Left ventricle myocardium superior (tissue), 1 donor: ENCODE measurements at regions not wholly inside any gene's neighbourhood (a gene's known extent, or its start where the extent isn't known, plus 50 kb on each side); places are given as distances from the start of the nearest gene placed in this dataset.
"Not testable (repeated sequence)": the region's sequence is repeated elsewhere in the genome, so short reads cannot be mapped to it uniquely, and the experiment has no call there.

Source experiments
- ATAC-seq: fragments of 200-7000 bp; cut with Tn5 transposase; one replicate; pipeline ENCODE4 v1.9.1; 2020; ENCODE audit warnings: mild to moderate bottlenecking, moderate library complexity
- DNase-seq: peaks from one replicate; pipeline ENCODE4 v3.0.0-alpha.2; 2020
- intact Hi-C: fragments of 100-400 bp; cut with micrococcal nuclease; formaldehyde crosslinking; loops from one replicate; pipeline ENCODE4 v1.11.0; 2022
- donor health status: DM: no; HTN: yes; CAD: no; lungs with severe emphysema.

DNA sequence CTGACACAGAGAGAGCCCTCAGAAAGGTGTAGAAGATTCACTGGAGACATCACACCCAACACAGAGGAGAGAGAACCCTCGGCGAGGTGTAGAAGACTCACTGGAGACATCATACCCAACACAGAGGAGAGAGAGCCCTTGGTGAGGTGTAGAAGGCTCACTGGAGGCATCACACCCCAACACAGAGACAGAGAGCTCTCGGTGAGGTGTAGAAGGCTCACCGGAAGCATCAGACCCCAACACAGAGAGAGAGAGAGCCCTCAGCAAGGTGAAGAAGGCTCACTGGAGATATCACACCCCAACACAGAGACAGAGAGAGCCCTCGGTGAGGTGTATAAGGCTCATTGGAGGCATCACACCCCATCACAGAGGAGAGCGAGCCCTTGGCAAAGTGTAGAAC lies 826.5 kb downstream of the UQCRFS1 start:
- intact Hi-C loops = no loop called here
- DNase-seq = no peak
- no peak for ATAC-seq

DNA sequence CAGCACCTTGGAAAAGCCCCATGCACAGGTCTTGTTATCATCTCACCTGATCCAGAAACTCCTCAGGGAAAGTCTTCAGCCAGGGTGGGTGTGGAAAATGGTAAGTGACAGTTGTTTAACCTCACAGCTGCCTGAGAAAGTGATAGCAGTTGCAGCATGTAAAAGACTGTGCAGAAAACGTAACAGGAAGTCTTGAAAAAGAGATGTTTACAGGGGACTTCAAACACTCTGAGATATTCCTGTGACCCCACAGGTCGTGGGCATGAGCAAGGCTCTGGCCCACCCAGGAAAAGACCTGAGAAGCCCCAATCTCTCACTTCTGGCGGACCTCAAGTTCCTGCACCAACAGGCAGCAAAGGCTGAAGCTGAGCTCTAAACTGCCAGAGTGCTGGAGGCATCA lies 826.9 kb downstream of the UQCRFS1 start:
- DNase-seq (no peak), ATAC-seq (no peak)
- intact Hi-C loops = no loop called here

DNA sequence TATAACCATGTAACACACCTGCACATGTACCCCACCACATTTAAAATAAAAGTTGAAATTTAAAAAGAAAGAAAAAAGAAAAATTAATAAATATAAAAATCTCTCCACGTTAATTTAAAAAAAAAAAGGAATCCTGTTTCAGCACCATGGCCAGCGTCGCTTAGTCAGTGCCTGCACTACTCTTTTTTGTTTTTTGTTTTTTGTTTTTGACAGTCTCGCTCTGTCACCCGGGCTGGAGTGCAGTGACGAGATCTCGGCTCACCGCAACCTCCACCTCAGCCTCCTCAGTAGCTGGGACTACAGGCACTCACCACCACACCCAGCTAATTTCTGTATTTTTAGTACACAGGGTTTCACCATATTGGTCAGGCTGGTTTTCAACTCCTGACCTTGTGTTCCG lies 835.9 kb downstream of the UQCRFS1 start:
- no peak for DNase-seq
- intact Hi-C loops = no loop called here
- no peak for ATAC-seq

DNA sequence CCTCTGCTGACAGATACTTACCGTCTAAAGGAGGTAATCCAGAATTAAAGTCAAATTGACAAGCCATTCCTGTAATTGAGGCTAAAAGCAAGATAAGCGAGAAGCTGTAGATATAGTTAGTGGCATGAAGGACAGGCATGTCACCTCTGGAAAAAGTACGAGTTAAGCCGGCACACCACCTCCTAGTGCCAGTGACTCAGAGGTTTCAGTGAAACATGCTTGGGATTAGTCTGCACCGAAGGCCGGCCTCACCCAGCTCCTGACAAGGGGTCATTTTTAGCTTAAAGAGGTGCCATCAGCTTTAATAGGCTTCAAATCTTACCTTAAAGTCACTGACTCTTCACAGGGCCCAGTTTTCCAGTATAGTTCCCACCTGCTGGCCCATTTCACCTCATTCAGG lies 838.0 kb downstream of the UQCRFS1 start:
- intact Hi-C loops = no loop called here

DNA sequence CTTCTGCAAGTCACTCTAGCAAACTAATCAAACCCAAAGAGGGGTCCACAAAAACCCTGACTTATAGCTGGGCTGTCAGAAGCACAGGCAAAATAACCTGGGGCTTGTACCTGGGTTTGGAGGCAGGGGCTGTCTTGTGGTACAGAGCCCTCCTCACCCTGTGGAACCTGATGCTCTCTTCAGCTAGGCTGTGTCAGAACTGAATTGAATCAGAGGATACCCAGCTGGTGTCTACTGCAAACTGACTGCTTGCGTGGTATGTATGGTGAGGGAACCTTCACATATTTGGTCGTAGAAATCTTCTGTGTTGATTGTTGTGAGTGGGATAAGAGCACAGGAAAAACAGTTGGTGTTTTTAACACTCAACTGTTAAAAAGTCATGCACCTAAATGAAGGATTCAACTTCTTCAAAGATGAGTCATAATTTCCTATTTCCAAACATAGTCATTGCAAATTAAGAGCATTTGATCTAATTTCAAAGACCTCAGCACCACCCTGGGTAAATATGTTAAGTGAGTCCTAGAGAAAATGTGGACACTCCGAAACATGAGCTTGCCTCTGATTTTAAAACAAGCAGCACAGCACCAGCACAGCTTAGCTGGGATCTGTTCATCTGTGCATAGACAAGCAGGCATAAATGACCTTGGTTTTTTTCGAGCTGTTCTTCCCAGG lies 840.2 kb downstream of the UQCRFS1 start:
- ATAC-seq (no peak), DNase-seq (no peak)
- intact Hi-C loops = no loop called here

More for the DNA sequence above, 838.0 kb downstream of the UQCRFS1 start:
- ATAC-seq (no peak), DNase-seq (no peak)

DNA sequence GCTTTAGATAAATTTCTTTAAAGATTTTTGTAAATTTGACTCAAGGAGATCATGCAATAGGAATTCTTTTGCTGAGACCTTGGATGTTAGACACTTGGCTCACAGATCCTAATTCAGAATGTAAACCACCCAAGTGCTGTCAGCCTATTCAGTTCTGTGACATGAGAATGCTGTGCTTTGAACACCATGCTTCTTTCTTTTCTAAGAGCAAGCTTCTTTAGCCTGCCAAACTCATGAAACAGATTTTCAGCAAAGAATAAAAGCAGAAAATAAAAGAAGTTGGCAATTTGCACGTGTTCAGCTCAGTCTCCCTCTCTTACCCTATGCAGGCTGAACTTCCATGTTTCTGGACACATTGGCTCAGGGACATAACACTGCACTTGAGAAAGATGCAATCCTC lies 845.8 kb downstream of the UQCRFS1 start:
- intact Hi-C loops = no loop called here
- ATAC-seq (no peak), DNase-seq (no peak)

DNA sequence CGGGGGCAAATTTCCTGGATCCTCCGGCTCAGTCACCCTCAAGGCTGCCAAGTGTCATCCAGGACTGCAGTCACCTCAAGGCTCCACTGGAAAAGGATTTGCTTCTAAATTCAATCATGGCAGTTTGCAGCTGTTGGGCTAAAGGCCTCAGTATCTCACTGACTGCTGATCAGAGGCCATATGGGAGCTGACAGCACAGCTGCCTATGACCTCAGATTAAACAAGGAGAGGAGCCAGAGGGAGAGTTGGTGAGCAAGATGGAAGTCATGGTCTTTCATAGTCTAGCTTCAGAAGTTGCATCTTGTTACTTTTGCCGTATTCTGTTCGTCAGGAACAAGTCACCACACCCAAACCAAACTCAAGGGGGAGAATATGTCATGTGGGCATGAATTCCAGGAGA lies 849.7 kb downstream of the UQCRFS1 start:
- intact Hi-C loops = no loop called here
- DNase-seq (no peak), ATAC-seq (no peak)

DNA sequence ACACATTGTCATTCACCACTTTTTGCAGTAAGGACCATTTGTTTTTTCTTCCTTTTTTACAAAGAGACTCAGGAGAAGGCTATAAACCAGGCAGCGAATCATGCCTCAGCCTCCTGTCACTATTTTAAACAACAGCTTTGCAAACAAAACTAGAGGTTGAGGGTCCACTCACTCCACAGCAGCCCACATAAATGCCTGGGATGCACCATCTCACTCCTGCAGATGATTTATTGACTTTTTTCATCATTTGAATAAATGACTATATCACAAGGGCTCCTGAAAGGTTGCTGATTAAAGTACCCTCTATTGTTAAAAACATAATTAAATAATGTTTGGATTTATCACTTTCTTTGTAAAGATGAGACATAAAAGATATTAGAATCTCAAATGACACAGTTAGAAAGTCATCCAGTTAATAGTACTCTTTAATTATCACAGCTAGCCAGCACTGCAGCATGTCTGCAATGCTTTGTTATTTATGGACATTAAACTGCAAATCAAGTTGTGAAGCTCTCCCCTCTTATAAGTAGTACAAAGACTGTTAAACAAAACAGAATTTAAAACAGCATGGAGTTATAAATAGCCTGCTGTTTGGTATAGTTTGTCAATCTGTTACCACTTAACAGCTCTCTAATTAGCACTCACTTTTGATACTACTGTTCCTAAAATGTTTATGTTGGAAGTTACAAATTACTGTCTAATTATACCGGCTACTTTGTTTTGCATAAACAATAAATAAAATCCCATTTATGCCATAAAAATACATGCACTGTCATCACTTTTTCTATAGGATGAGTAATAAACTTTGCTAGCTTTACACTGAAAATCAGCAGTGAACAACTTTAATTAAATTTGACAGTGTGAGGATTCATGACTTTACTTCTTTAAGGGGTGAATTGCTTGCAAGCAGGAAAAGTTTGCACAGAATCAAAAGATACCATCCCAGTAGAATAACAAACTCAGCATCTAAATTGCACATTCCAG lies 853.2 kb downstream of the UQCRFS1 start:
- DNase-seq (no peak), ATAC-seq (no peak)
- intact Hi-C loops = no loop called here

DNA sequence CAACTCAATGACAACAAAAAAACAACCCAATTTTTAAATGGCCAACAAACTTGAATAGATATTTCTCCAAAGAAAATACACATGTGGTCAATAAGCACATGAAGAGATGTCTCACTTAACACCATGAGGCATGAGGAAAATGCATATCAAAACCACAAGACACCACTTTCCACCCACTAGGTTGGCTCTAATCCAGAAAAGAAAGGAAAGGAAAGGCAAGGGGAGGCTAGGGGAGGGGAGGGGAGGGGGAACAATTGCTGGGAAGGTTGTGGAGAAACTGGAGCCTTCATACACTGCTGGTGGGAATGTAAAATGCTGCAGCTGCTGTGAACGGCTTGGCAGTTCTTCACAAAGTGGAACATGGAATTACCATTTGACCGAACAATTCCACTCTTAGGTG lies 854.3 kb downstream of the UQCRFS1 start:
- DNase-seq = no peak
- no peak for ATAC-seq
- intact Hi-C loops = no loop called here

DNA sequence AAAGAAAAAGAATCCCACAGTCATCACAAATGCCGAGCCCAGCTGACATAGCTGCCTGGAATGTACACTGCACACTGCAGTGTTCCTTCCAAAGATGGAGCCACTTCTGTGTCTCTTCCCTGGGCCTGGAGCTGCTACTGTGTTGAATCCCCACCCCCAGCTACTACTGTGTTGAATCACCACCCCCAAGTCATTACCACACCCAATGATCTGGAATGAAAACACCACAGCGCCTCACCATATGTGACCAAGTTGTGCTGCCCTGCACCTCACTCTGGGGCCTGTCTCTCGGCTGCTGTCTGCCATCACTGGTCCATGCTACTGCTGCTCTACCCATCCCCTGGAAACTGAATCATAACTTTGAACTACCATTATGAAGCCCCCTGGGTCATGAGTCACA lies 861.2 kb downstream of the UQCRFS1 start:
- ATAC-seq (no peak), DNase-seq (no peak)
- intact Hi-C loops = no loop called here

DNA sequence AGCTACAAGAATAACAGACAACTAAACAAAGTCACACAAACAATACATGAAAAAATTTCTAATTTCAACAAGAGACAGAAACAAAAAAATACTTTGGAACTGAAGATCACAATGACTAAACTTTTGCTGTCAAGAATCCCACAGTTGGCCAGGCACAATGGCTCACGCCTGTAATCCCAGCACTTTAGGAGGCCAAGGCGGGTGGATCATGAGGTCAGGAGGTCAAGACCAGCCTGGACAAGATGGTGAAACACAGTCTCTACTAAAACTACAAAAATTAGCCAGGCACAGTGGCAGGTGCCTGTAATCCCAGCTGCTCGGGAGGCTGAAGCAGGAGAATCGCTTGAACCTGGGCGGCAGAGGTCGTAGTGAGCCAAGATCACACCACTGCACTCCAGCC lies 861.6 kb downstream of the UQCRFS1 start:
- ATAC-seq, intact Hi-C loops, DNase-seq: not testable (repeated sequence)

DNA sequence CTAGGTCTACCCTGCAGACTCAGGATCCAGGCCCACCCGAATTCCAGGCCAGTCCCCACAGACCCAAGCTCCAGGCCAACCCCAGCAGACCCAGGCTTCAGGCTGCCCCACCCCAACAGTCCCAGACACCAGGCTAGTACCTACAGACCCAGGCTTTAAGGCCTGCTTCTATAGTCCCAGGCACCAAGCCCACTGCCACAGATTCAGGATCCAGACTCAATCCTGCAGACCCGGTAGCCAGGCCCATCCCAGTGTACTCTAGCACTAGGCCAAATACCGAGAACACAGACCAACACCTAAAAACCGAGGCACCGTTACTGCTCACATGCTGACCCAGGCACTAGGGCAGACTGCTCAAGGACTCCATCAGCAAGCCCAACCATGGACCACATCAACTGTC lies 862.3 kb downstream of the UQCRFS1 start:
- intact Hi-C loops = no loop called here
- DNase-seq (no peak), ATAC-seq (no peak)

DNA sequence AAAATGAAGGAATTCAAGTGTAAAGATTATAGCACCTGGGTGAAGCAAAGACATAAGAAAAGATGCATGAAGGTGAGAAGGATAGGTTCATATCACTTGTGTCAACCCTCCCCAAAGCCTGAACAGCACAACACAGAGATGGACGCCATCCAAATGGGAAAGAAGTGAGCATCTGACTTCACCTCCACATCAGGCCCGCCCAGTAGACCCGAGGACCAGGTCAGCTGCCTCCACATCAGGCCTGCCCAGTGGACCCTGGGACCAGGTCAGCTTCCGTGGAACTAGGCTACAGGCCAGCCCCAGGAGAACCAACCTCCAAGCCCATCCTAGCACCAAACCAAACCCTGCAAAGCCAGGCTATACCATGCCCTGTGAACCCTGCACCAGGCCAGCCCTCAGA lies 862.9 kb downstream of the UQCRFS1 start:
- intact Hi-C loops = no loop called here
- ATAC-seq (no peak), DNase-seq (no peak)

DNA sequence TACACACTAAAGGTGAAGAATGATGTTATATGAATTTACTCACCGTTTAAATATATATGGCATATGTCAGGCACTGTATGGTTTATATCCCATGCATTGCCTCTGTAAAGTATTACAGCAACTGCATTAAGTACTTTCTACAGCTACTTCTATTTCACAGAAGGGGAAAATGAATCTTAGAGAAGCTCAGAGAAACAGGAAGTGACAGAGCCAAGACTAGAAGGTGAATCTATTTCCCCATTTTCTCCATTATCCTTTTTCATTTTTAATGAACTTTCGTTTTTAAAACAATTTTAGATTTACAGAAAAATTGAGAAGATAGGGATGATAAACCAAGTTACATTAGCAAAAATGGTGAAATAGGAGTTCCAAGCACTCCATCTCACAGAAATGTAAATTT lies 863.3 kb downstream of the UQCRFS1 start:
- ATAC-seq (no peak), DNase-seq (no peak)
- intact Hi-C loops = no loop called here

DNA sequence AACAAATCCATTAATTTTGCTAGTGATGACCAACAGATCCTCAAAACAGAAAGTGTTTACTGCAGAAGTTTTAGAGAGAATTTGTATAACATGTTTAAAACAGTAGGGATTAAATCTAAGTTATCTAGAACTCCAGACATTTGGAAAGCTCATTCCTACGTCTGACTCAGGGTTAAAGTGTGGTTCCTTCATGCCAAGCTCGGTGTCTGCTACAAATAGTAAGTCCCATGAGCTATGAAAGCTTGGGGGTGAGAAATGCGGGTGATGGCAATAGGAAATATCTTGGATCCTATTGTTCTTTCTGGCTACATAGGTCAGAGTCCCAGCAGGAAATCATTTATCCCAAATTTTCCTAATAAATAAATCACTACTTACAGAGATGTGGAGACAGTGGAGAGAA lies 867.1 kb downstream of the UQCRFS1 start:
- DNase-seq = no peak
- no peak for ATAC-seq
- intact Hi-C loops = no loop called here

DNA sequence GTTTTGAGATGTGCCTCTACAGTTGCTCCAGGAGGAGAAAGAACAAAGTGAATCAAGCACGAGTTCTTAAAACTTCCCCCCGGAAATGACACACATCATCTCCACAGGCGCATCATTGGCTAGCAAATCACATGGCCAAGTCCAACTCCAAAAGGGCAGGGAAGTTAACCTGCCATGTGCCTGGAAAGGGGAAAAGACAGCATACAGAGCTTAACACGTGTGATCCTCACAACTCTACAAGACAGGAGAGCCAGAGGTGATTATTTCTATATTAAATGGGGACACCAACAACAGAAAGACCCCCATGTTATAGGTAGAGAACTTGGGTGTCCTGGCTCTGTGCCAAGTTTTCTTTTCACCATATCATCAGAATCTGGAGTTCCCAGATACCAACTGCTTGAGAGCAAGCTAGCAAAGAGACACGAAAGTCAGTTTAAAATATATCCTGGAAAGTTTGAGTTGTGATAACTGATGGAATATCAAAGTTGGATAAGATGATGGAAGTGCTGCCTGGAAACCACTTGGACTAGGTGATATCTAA lies 871.1 kb downstream of the UQCRFS1 start:
- DNase-seq = no peak
- intact Hi-C loops = no loop called here
- no peak for ATAC-seq

DNA sequence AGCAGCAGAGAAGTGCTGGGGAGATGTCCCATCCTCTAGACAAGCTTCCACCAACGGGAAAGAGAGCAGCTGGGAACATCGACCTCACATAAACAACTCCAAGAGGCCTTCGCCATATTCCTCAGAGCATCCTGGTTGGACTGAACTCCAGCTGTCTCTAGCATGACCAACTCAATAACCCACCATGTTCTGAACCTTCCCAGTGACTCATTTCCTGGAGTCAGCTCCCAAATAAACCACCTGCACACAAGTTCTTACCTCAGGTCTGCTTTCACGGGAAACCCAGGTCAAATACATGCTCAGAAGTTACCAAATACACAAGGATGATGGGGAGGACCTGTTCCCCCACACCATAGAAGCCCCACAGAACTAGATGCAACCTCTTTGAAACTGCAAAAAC lies 878.5 kb downstream of the UQCRFS1 start:
- no peak for DNase-seq
- ATAC-seq = no peak
- intact Hi-C loops = no loop called here

DNA sequence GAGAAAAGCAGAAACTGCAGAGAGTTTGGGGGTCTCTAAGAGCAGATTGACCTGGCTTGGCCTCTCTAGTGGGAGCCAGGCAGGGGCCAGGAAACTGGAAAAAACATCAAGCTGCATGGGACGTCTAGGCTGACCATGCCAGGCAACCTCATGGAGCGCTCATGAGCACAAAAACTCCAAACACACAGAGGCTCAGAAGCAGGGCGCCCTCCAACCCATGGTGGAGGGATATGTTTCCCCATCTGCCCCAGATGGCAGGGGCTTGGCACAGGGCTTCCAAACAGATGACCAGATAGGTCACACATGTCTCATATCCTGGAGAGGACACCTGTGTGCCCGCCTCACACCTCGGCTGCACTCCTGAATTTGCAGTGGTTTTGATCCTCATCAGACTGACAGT lies 879.0 kb downstream of the UQCRFS1 start:
- no peak for ATAC-seq
- intact Hi-C loops = no loop called here
- DNase-seq = no peak

DNA sequence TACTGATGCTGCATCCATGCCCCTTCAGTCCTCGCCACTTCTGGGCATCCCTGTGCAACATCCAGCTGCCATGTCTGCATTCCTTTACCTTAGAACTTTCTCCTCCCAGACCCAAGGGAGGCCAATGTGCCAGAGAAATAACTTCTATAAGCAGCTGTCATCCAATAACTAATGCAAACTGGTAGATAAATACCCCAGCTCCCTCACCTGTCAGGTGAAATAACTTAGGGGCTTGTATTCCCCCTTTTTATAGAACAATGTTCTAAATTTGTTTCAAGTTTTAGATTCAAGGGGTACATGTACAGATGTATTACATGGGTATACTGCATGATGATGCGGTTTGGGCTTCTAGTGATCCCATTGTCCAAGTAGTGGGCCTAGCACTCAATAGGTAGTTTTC lies 880.1 kb downstream of the UQCRFS1 start:
- intact Hi-C loops = no loop called here
- no peak for ATAC-seq
- no peak for DNase-seq

DNA sequence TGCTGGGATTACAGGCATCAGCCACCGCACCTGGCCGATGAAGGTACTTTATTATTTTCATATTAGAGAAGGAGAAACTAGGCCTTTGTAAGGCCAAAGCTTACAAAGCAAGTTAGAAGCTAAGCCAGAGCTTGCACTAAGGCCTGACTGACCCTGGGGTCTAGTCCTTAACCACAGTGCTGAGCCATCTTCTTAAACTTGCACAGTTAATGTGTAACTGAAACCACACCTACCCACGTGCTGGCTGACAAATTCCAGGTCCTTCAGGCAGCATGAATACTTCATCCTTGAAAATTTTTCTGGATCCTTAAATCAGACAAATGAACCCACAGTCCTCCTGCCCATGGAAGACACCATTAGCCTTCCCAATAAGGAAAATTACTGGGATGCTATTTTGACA lies 880.6 kb downstream of the UQCRFS1 start:
- intact Hi-C loops = no loop called here
- DNase-seq (no peak), ATAC-seq (no peak)

DNA sequence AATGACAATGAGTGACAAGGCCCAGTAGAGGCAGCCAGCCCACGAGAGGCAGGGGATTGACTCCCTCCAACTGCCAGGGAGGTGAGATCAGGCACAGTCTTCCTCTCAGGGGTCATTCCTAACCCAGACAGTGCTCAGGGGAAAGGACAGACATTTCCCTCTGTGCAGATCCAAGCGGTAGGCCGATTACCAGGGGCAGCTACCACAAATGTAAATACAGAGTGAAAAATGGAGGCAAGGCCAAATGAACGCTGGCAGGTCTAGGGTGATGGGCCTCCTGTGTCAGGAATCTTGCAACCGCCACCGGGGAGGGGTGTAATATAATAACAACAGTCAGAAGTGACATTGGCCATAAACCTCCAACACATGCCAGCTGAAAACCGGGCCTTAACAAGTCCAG lies 881.4 kb downstream of the UQCRFS1 start:
- no peak for DNase-seq
- intact Hi-C loops = no loop called here
- ATAC-seq = no peak
